ENCODE measurements at regions not wholly inside any gene's neighbourhood (a gene's known extent, or its start where the extent isn't known, plus 50 kb on each side); places are given as distances from the start of the nearest gene placed in this dataset.
A peak's percentile ranks its signal among the peaks of the same experiment; 100 is the strongest.

GRCh38 chr5:147981074-147981473 is 74.7 kb upstream of the C5orf46 start (continued):
- TF ChIP-seq ERG (CRISPR knock-in tag; IDR thresholded peaks at IDR 0.05) (no peak), GABPB1 (CRISPR knock-in tag; IDR thresholded peaks at IDR 0.05) (no peak), ZBTB43 (CRISPR knock-in tag; IDR thresholded peaks at IDR 0.05) (no peak), IRF2 (CRISPR knock-in tag; IDR thresholded peaks at IDR 0.05; ENCODE audit: borderline replicate concordance, low read depth) (no peak)

GRCh38 chr5:147979761-147980160 is 73.4 kb upstream of the C5orf46 start:
- Mint-ChIP-seq H3K36me3 (no peaks in the 10 kb centered on the region), H3K27me3 (ENCODE audit: low read depth) (no peaks in the 10 kb centered on the region), H3K9me3 (no peaks in the 10 kb centered on the region), H3K4me3 (no peak overlapping the region), H3K4me1 (no peaks in the 10 kb centered on the region), H3K27ac (no peak overlapping the region)
- ATAC-seq (no peak), DNase-seq (ENCODE audit: low spot score) (no peak)
- TF ChIP-seq KAT7 (CRISPR knock-in tag; IDR thresholded peaks at IDR 0.05; ENCODE audit: borderline replicate concordance), result no peak
- POLR2A ChIA-PET, result no interaction called here
- CTCF ChIA-PET, result no interaction called here

- ATAC-seq, result no peak
- ChIA-PET CTCF (interaction anchor here (1.1 kb wide), 1 partner anchor 23 kb away, joined by 3 read pairs; no protein-coding TSS in a partner anchor), POLR2A (no interaction called here)
- no peak for DNase-seq (ENCODE audit: low spot score)
- Mint-ChIP-seq H3K9me3 (no peaks in the 10 kb centered on the region), H3K36me3 (no peaks in the 10 kb centered on the region), H3K27me3 (ENCODE audit: low read depth) (no peaks in the 10 kb centered on the region), H3K4me1 (peaks cover 7% of the 10 kb centered on the region), H3K4me3 (no peak overlapping the region), H3K27ac (no peak overlapping the region)
- TF ChIP-seq EMX1 (CRISPR knock-in tag; IDR thresholded peaks at IDR 0.05), result no peak
- no peak for TF ChIP-seq ZNF263 (CRISPR knock-in tag; IDR thresholded peaks at IDR 0.05; ENCODE audit: low read depth)
- no peak for TF ChIP-seq HMGXB4 (CRISPR knock-in tag; IDR thresholded peaks at IDR 0.05)
- TF ChIP-seq ZNF219 (CRISPR knock-in tag; IDR thresholded peaks at IDR 0.05; ENCODE audit: borderline replicate concordance), result no peak
- no peak for TF ChIP-seq MXD4 (CRISPR knock-in tag; IDR thresholded peaks at IDR 0.05; ENCODE audit: borderline replicate concordance)
- no peak for TF ChIP-seq ZNF416 (CRISPR knock-in tag; IDR thresholded peaks at IDR 0.05)
Observed at GRCh38 chr5:147972076-147972840, 65.9 kb upstream of the C5orf46 start.

- DNase-seq (ENCODE audit: low spot score) (no peak), ATAC-seq (peak; percentile 24; the same call in 1 of the 2 replicates)
- Mint-ChIP-seq H3K36me3 (no peaks in the 10 kb centered on the region), H3K4me3 (no peak overlapping the region), H3K4me1 (peaks cover 7% of the 10 kb centered on the region), H3K27me3 (ENCODE audit: low read depth) (no peaks in the 10 kb centered on the region), H3K9me3 (no peaks in the 10 kb centered on the region), H3K27ac (no peak overlapping the region)
- CTCF ChIA-PET, result interaction anchor here (0.9 to 1.3 kb wide), 2 partner anchors 84 to 427 kb away, joined by 3 read pairs; no protein-coding TSS in a partner anchor
- POLR2A ChIA-PET, result no interaction called here
- TF ChIP-seq ESRRA (CRISPR knock-in tag; IDR thresholded peaks at IDR 0.05; ENCODE audit: borderline replicate concordance) (no peak), SMAD4 (CRISPR knock-in tag; IDR thresholded peaks at IDR 0.05) (no peak), PRDM15 (CRISPR knock-in tag; IDR thresholded peaks at IDR 0.05) (no peak), CREB1 (CRISPR knock-in tag; IDR thresholded peaks at IDR 0.05) (no peak), TEAD4 (CRISPR knock-in tag; IDR thresholded peaks at IDR 0.05) (no peak), ZNF532 (CRISPR knock-in tag; IDR thresholded peaks at IDR 0.05; ENCODE audit: borderline replicate concordance) (no peak)
Observed at GRCh38 chr5:147971472-147971871, 65.1 kb upstream of the C5orf46 start.

Measured in WTC11 (cell line).